ENCODE measurements at regions not wholly inside any gene's neighbourhood (a gene's known extent, or its start where the extent isn't known, plus 50 kb on each side); places are given as distances from the start of the nearest gene placed in this dataset.

GRCh38 chr12:84641940-84642545 is 270.6 kb downstream of the SLC6A15 start:
- TF ChIP-seq POLR2A (IDR thresholded peaks at IDR 0.05; ENCODE audit: low read depth, low read length) (no peak), CTCF (conservative IDR thresholded peaks at IDR 0.05; ENCODE audit: low read depth, low read length) (no peak), MAFK (IDR thresholded peaks at IDR 0.05; ENCODE audit: low read depth, low read length) (no peak), CEBPB (IDR thresholded peaks at IDR 0.05; ENCODE audit: low read depth, low read length) (no peak), RFX5 (IDR thresholded peaks at IDR 0.05; ENCODE audit: low read depth, low read length) (no peak), FOS (IDR thresholded peaks at IDR 0.05; ENCODE audit: low read depth, low read length) (no peak), USF2 (IDR thresholded peaks at IDR 0.05; ENCODE audit: low read depth, low read length) (no peak), CHD1 (IDR thresholded peaks at IDR 0.05; ENCODE audit: low read depth, low read length) (no peak), RAD21 (IDR thresholded peaks at IDR 0.05; ENCODE audit: low read length) (no peak)

Data from IMR-90 (cell line).